HepG2 (cell line): ENCODE measurements at regions not wholly inside any gene's neighbourhood (a gene's known extent, or its start where the extent isn't known, plus 50 kb on each side); places are given as distances from the start of the nearest gene placed in this dataset.

ENCODE experiments used
- CTCF ChIP-seq: sonication (generic); formaldehyde crosslinking; IDR thresholded peaks from 2 replicates; pipeline ENCODE4 v1.5.0; 2020; ENCODE audit warnings: mild to moderate bottlenecking, missing genetic modification reagents, moderate library complexity
- E2F1 ChIP-seq: sonication (generic); formaldehyde crosslinking; IDR thresholded peaks from 2 replicates; pipeline ENCODE4 v1.5.0; 2020; ENCODE audit warnings: missing genetic modification reagents
- HOMEZ ChIP-seq: IDR thresholded peaks from 2 replicates; pipeline ENCODE4 v1.6.1; 2016; ENCODE audit warnings: low read depth
- MEIS2 ChIP-seq: sonication (generic); formaldehyde crosslinking; IDR thresholded peaks from 2 replicates; pipeline ENCODE4 v1.9.0; 2021; ENCODE audit warnings: mild to moderate bottlenecking, missing genetic modification reagents
- POLR2A ChIP-seq, 2 experiments: IDR thresholded peaks; 2 replicates each; pipeline ENCODE4 v1.6.1; 2011; ENCODE audit warnings: low read depth in 2 of 2, low read length in 2 of 2, mild to moderate bottlenecking in 1 of 2, moderate library complexity in 1 of 2; ENCODE audit not compliant: insufficient read depth in 1 of 2
- RNF219 ChIP-seq: sonication (generic); formaldehyde crosslinking; IDR thresholded peaks from 2 replicates; pipeline ENCODE4 v1.5.0; 2020; ENCODE audit warnings: mild to moderate bottlenecking, missing genetic modification reagents
- SRF ChIP-seq: IDR thresholded peaks from 2 replicates; pipeline ENCODE4 v1.6.1; 2011; ENCODE audit warnings: mild to moderate bottlenecking, low read depth, low read length, moderate library complexity
- ZFP82 ChIP-seq: sonication (generic); formaldehyde crosslinking; IDR thresholded peaks from 2 replicates; pipeline ENCODE4 v1.5.1; 2020; ENCODE audit warnings: mild to moderate bottlenecking, missing genetic modification reagents, borderline replicate concordance
- ZNF318 ChIP-seq: sonication (generic); formaldehyde crosslinking; IDR thresholded peaks from 2 replicates; pipeline ENCODE4 v1.4.0; 2020; ENCODE audit warnings: mild to moderate bottlenecking, missing genetic modification reagents

GRCh38 chr18:73780218-73780617 lies 367.4 kb downstream of the FBXO15 start:
- TF ChIP-seq MEIS2 (CRISPR knock-in tag) (no peak), ZNF318 (CRISPR knock-in tag) (no peak), E2F1 (CRISPR knock-in tag) (no peak), CTCF (CRISPR knock-in tag) (no peak), HOMEZ (CRISPR knock-in tag) (no peak), ZFP82 (no peak), SRF (no peak), RNF219 (no peak), POLR2A (IDR thresholded peaks at IDR 0.05; ENCODE audit: insufficient read depth in 1 of 2, low read depth in 2 of 2, low read length in 2 of 2) (no peak)
